HepG2 (cell line): ENCODE measurements at regions not wholly inside any gene's neighbourhood (a gene's known extent, or its start where the extent isn't known, plus 50 kb on each side); places are given as distances from the start of the nearest gene placed in this dataset.
"Not testable (repeated sequence)": the region's sequence is repeated elsewhere in the genome, so short reads cannot be mapped to it uniquely, and the experiment has no call there.

Source experiments
- ATAC-seq: fragments of 200-7000 bp; cut with Tn5 transposase; 3 replicates; pipeline ENCODE4 v1.9.1; 2020; ENCODE audit warnings: mild to moderate bottlenecking, moderate library complexity
- BruUV-seq: library from RNA; stranded (reverse); fragments of 400-500 nt; replicated peaks from 2 replicates; lab custom pipeline; 2021; lab: Mats Ljungman, UMichigan
- CTCF ChIA-PET: fragments of 300-600 bp; formaldehyde crosslinking; extraction: SDS; loops from one replicate; lab custom pipeline; 2021; ENCODE audit warnings: low total read pairs, inconsistent platforms, low intra/inter-chr PET ratio; lab: Yijun Ruan, JAX
- POLR2A ChIA-PET: fragments of 350-600 bp; sonication (Branson Sonifier 250); formaldehyde crosslinking; loops from one replicate; lab custom pipeline; 2020; ENCODE audit warnings: antibody characterized with exemption, inconsistent platforms; lab: Yijun Ruan, JAX
- DNase-seq: peaks from one replicate; pipeline ENCODE4 v3.0.0-alpha.2; 2015; ENCODE audit warnings: low spot score
- FAIRE-seq: peaks from 3 replicates; lab custom pipeline; 2011; peaks lifted over from hg19 to GRCh38; lab: Jason Lieb, UNC
- H2AFZ ChIP-seq: one replicate; pipeline ENCODE4 v1.6.1; 2011; ENCODE audit warnings: low read length, inconsistent platforms
- H3K27ac ChIP-seq: fragments of 300-600 bp; 3 replicates; pipeline ENCODE4 v1.8.0; 2011; ENCODE audit warnings: mixed run types, mild to moderate bottlenecking, mixed read lengths, low read length, inconsistent platforms; ENCODE audit not compliant: insufficient read depth; ENCODE audit errors: extremely low read length
- H3K27me3 ChIP-seq, 2 experiments: fragments of 200-600 bp in 1 of 2; 2 replicates in 1 of 2; 3 replicates in 1 of 2; pipeline versions ENCODE4 v1.6.0 to v1.8.0; 2011; ENCODE audit warnings: low read length in 2 of 2, mild to moderate bottlenecking in 2 of 2, moderate library complexity in 2 of 2, inconsistent platforms in 1 of 2; ENCODE audit not compliant: insufficient read depth in 2 of 2, control insufficient read depth in 1 of 2
- H3K36me3 ChIP-seq, 2 experiments: fragments of 200-600 bp in 1 of 2; replicated peaks in 1 of 2; 2 replicates in 1 of 2; 3 replicates in 1 of 2; pipeline versions ENCODE4 v1.5.1 to v1.8.0; 2011; ENCODE audit warnings: low read length in 2 of 2, inconsistent platforms in 1 of 2; ENCODE audit not compliant: insufficient read depth in 2 of 2, control insufficient read depth in 1 of 2
- H3K4me1 ChIP-seq: 2 replicates; pipeline ENCODE4 v1.5.1; 2012; ENCODE audit warnings: low read length, inconsistent platforms; ENCODE audit not compliant: insufficient read depth
- H3K4me2 ChIP-seq: 2 replicates; pipeline ENCODE4 v1.6.0; 2011; ENCODE audit warnings: low read depth, low read length, inconsistent platforms
- H3K4me3 ChIP-seq, 3 experiments: fragments of 200-600 bp in 1 of 3; sonication (generic), shearing (Covaris generic) in 1 of 3; replicated peaks in 1 of 3; 2 replicates each; pipeline ENCODE4 v1.5.1; 2011 to 2016; ENCODE audit warnings: low read length in 3 of 3, inconsistent platforms in 2 of 3, low read depth in 2 of 3, mild to moderate bottlenecking in 2 of 3, control low read depth in 1 of 3, mixed read lengths in 1 of 3; ENCODE audit not compliant: insufficient read depth in 1 of 3
- H3K79me2 ChIP-seq: one replicate; pipeline ENCODE4 v1.6.1; 2011; ENCODE audit warnings: low read length, inconsistent platforms; ENCODE audit not compliant: insufficient read depth
- H3K9ac ChIP-seq: 2 replicates; pipeline ENCODE4 v1.6.0; 2011; ENCODE audit warnings: mild to moderate bottlenecking, low read depth, low read length, inconsistent platforms; ENCODE audit not compliant: insufficient read depth
- H3K9me3 ChIP-seq: 2 replicates; pipeline ENCODE4 v1.5.1; 2012; ENCODE audit warnings: mild to moderate bottlenecking, low read length
- H4K20me1 ChIP-seq: 2 replicates; pipeline ENCODE4 v1.6.0; 2011; ENCODE audit warnings: inconsistent platforms, mild to moderate bottlenecking, low read length, moderate library complexity; ENCODE audit not compliant: insufficient read depth
- GABPB1 ChIP-seq: IDR thresholded peaks from 2 replicates; pipeline ENCODE4 v1.6.1; 2016; ENCODE audit warnings: mild to moderate bottlenecking, missing genetic modification reagents, moderate library complexity, missing compliant biosample characterization
- HOXA5 ChIP-seq: sonication (generic); formaldehyde crosslinking; IDR thresholded peaks from 2 replicates; pipeline ENCODE4 v1.4.0; 2020; ENCODE audit warnings: missing genetic modification reagents
- MED8 ChIP-seq: sonication (generic); formaldehyde crosslinking; IDR thresholded peaks from 2 replicates; pipeline ENCODE4 v1.8.1; 2023; ENCODE audit warnings: mild to moderate bottlenecking, missing genetic modification reagents; ENCODE audit not compliant: insufficient replicate concordance
- NFYB ChIP-seq: sonication (generic); formaldehyde crosslinking; IDR thresholded peaks from 2 replicates; pipeline ENCODE4 v1.4.0; 2020; ENCODE audit warnings: missing genetic modification reagents
- NFYC ChIP-seq: IDR thresholded peaks from 2 replicates; pipeline ENCODE4 v1.6.1; 2016; ENCODE audit warnings: missing genetic modification reagents, missing compliant biosample characterization
- POGZ ChIP-seq: sonication (generic); formaldehyde crosslinking; IDR thresholded peaks from 2 replicates; pipeline ENCODE4 v1.4.0; 2020; ENCODE audit warnings: mild to moderate bottlenecking, missing genetic modification reagents
- RELA ChIP-seq: sonication (generic); formaldehyde crosslinking; IDR thresholded peaks from 2 replicates; pipeline ENCODE4 v1.4.0; 2020; ENCODE audit warnings: missing genetic modification reagents
- SRF ChIP-seq: IDR thresholded peaks from 2 replicates; pipeline ENCODE4 v1.6.1; 2011; ENCODE audit warnings: mild to moderate bottlenecking, low read depth, low read length, moderate library complexity
- ZMYM4 ChIP-seq: sonication (generic); formaldehyde crosslinking; IDR thresholded peaks from 2 replicates; pipeline ENCODE4 v1.8.1; 2023; ENCODE audit warnings: mild to moderate bottlenecking, missing genetic modification reagents
- ZNF451 ChIP-seq: sonication (generic); formaldehyde crosslinking; IDR thresholded peaks from 2 replicates; pipeline ENCODE4 v1.5.0; 2020; ENCODE audit warnings: mild to moderate bottlenecking, missing genetic modification reagents
- ZNF563 ChIP-seq: sonication (generic); formaldehyde crosslinking; IDR thresholded peaks from 2 replicates; pipeline ENCODE4 v1.8.0; 2022; ENCODE audit warnings: mild to moderate bottlenecking, moderate library complexity, missing genetic modification reagents
- WGBS: methylation state at CpG from one replicate; pipeline ENCODE4 v1.1.6; 2017; ENCODE audit warnings: low lambda C conversion rate; 5-methylcytosine and 5-hydroxymethylcytosine counted together
- in situ Hi-C: cut with HindIII; loops from 2 replicates; pipeline ENCODE4 v1.10.0; 2017; ENCODE audit warnings: low pct_unique_long_range_greater_than_20kb; ENCODE audit not compliant: extremely low pct_ligation_motif_present
- intact Hi-C: fragments of 100-400 bp; cut with micrococcal nuclease; formaldehyde crosslinking; loops from one replicate; pipeline ENCODE4 v1.10.0; 2022; ENCODE audit not compliant: unreplicated experiment

DNA sequence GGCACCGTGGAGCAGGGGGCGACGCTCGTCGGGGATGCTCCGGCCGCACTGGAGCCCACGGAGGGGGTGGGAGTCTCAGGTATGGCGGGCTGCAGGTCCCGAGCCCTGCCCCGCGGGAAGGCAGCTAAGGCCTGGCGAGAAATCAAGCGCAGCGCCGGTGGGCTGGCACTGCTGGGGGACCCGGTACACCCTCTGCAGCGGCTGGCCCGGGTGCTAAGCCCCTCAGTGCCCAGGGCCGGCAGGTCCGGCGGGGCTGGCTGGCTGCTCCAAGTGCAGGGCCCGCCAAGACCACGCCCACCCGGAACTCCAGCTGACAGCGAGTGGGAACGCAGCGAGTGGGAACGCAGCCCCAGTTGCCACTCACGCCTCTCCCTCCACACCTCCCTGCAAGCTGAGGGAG lies 676.4 kb downstream of the SI start:
- H3K36me3 ChIP-seq, result no peaks in the 10 kb centered on the region
- no peaks in the 10 kb centered on the region for H3K27me3 ChIP-seq
- BruUV-seq, result no TSS peak
- no peak overlapping the region for H3K4me3 ChIP-seq
- ATAC-seq (no peak), DNase-seq (no peak), FAIRE-seq (no peak)
- H3K27ac ChIP-seq, result no peak overlapping the region
- WGBS, result no CpG with 5 or more reads among the region's 30 CpGs
- no peak overlapping the region for H3K4me2 ChIP-seq
- intact Hi-C loops (no loop called here), in situ Hi-C loops (no loop called here)
- H3K79me2 ChIP-seq, result no peaks in the 10 kb centered on the region
- ChIA-PET CTCF (no interaction called here), POLR2A (no interaction called here)
- no peak overlapping the region for H2AFZ ChIP-seq
- H3K4me1 ChIP-seq, result no peaks in the 10 kb centered on the region
- H3K9me3 ChIP-seq, result no peaks in the 10 kb centered on the region
- TF ChIP-seq ZNF563 (CRISPR knock-in tag) (no peak), GABPB1 (no peak), MED8 (CRISPR knock-in tag) (no peak), RELA (CRISPR knock-in tag) (no peak), ZNF451 (no peak), HOXA5 (CRISPR knock-in tag) (no peak), SRF (no peak)
- H4K20me1 ChIP-seq, result no peaks in the 10 kb centered on the region
- no peak overlapping the region for H3K9ac ChIP-seq

DNA sequence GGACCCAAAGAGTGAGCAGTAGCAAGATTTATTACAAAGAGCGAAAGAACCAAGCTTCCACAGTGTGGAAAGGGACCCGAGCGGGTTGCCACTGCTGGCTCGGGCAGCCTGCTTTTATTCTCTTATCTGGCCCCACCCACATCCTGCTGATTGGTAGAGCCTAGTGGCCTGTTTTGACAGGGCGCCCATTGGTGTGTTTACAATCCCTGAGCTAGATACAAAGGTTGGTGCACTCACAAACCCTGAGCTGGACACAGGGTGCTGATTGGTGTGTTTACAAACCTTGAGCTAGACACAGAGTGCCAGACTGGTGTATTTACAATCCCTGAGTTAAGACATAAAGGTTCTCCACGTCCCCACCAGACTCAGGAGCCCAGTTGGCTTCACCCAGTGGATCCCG lies 676.9 kb downstream of the SI start:
- DNase-seq (peak; percentile 2), ATAC-seq (peak; percentile 73)
- H3K4me1 ChIP-seq, POLR2A ChIA-PET, CTCF ChIA-PET, H3K9me3 ChIP-seq, BruUV-seq, H3K4me2 ChIP-seq, H4K20me1 ChIP-seq, H3K27ac ChIP-seq, H3K9ac ChIP-seq, FAIRE-seq, H3K4me3 ChIP-seq, intact Hi-C loops, in situ Hi-C loops, H3K36me3 ChIP-seq, H3K79me2 ChIP-seq, H2AFZ ChIP-seq, H3K27me3 ChIP-seq: not testable (repeated sequence)
- WGBS, result 55% methylated on average over 4 of the region's 7 CpGs
- peak; percentile 52; the same call in 1 of the 2 replicates for TF ChIP-seq POGZ (CRISPR knock-in tag)
- 0 out of 2 replicates have a peak, but pooled peaks have one; percentile 32 for TF ChIP-seq ZMYM4 (CRISPR knock-in tag)
- TF ChIP-seq NFYB, result peak; percentile 69
- peak; percentile 62 for TF ChIP-seq NFYC (CRISPR knock-in tag)
